Neural cell (in vitro differentiated cells): ENCODE measurements at regions not wholly inside any gene's neighbourhood (a gene's known extent, or its start where the extent isn't known, plus 50 kb on each side); places are given as distances from the start of the nearest gene placed in this dataset.

Experiments
- H2AFZ ChIP-seq: fragments of 200-600, 300-800 bp; sonication (generic), shearing (Covaris generic); 2 replicates; pipeline ENCODE4 v1.6.0; 2014; ENCODE audit warnings: low read depth, mild to moderate bottlenecking, antibody characterized with exemption, low read length, moderate library complexity
- H3F3A ChIP-seq: fragments of 200-600 bp; shearing (Covaris generic); 2 replicates; pipeline ENCODE4 v1.6.1; 2016; ENCODE audit warnings: mild to moderate bottlenecking, moderate library complexity, mixed read lengths, antibody characterized with exemption, low read length; ENCODE audit not compliant: insufficient read depth, poor library complexity, severe bottlenecking
- H3K27ac ChIP-seq: fragments of 200-600, 300-800 bp; sonication (generic), shearing (Covaris generic); 2 replicates; pipeline ENCODE4 v1.5.1; 2014; ENCODE audit warnings: mild to moderate bottlenecking, low read length, moderate library complexity
- H3K27me3 ChIP-seq: fragments of 300-800, 200-600 bp; sonication (generic), shearing (Covaris generic); 2 replicates; pipeline ENCODE4 v1.6.0; 2014; ENCODE audit warnings: mild to moderate bottlenecking, low read depth, low read length, moderate library complexity; ENCODE audit not compliant: insufficient read depth
- H3K36me3 ChIP-seq: fragments of 300-800, 200-600 bp; sonication (generic), shearing (Covaris generic); 2 replicates; pipeline ENCODE4 v1.5.1; 2014; ENCODE audit warnings: mild to moderate bottlenecking, antibody characterized with exemption, low read length, moderate library complexity; ENCODE audit not compliant: insufficient read depth
- H3K4me2 ChIP-seq: fragments of 300-800, 200-600 bp; sonication (generic), shearing (Covaris generic); 2 replicates; pipeline ENCODE4 v1.6.0; 2014; ENCODE audit warnings: mild to moderate bottlenecking, low read length
- H3K4me3 ChIP-seq: fragments of 300-800, 200-600 bp; sonication (generic), shearing (Covaris generic); 2 replicates; pipeline ENCODE4 v1.5.1; 2014; ENCODE audit warnings: mild to moderate bottlenecking, low read length, moderate library complexity
- H3K79me2 ChIP-seq: fragments of 200-600 bp; shearing (Covaris generic); replicated peaks from 2 replicates; pipeline ENCODE4 v1.6.0; 2014; ENCODE audit warnings: mild to moderate bottlenecking, low read length, moderate library complexity; ENCODE audit not compliant: insufficient read depth
- H3K9ac ChIP-seq: fragments of 300-800, 200-600 bp; sonication (generic), shearing (Covaris generic); 2 replicates; pipeline ENCODE4 v1.6.1; 2016; ENCODE audit warnings: mild to moderate bottlenecking, low read length, mixed read lengths
- H3K9me2 ChIP-seq: fragments of 200-600 bp; shearing (Covaris generic); 2 replicates; pipeline ENCODE4 v1.6.1; 2016; ENCODE audit warnings: mild to moderate bottlenecking, low read length, mixed read lengths; ENCODE audit not compliant: insufficient read depth
- H3K9me3 ChIP-seq: fragments of 200-600, 300-800 bp; sonication (generic), shearing (Covaris generic); 2 replicates; pipeline ENCODE4 v1.6.1; 2016; ENCODE audit warnings: mild to moderate bottlenecking, mixed run types, low read length, moderate library complexity, mixed read lengths
- H4K20me1 ChIP-seq: fragments of 200-600 bp; shearing (Covaris generic); 2 replicates; pipeline ENCODE4 v1.6.1; 2016; ENCODE audit warnings: mild to moderate bottlenecking, mixed run types; ENCODE audit not compliant: insufficient read depth
- CTCF ChIP-seq: fragments of 450-650 bp; IDR thresholded peaks from 2 replicates; pipeline ENCODE4 v1.5.1; 2014; ENCODE audit warnings: antibody characterized with exemption, mild to moderate bottlenecking, moderate library complexity; ENCODE audit not compliant: poor library complexity, severe bottlenecking
- EP300 ChIP-seq: fragments of 450-650 bp; conservative IDR thresholded peaks from 2 replicates; pipeline ENCODE4 v1.6.1; 2014; ENCODE audit warnings: antibody characterized with exemption, mild to moderate bottlenecking, moderate library complexity; ENCODE audit not compliant: poor library complexity, severe bottlenecking
- EZH2 ChIP-seq: fragments of 200-600, 300-800 bp; shearing (Covaris generic), sonication (generic); IDR thresholded peaks from 2 replicates; pipeline ENCODE4 v1.6.1; 2014; ENCODE audit warnings: antibody characterized with exemption, low read length, borderline replicate concordance, mild to moderate bottlenecking; ENCODE audit not compliant: insufficient read depth, poor library complexity, severe bottlenecking
- MXI1 ChIP-seq: fragments of 450-650 bp; conservative IDR thresholded peaks from 2 replicates; pipeline ENCODE4 v1.6.1; 2014; ENCODE audit warnings: antibody characterized with exemption, mild to moderate bottlenecking; ENCODE audit not compliant: poor library complexity, severe bottlenecking
- POLR2AphosphoS5 ChIP-seq: IDR thresholded peaks from 2 replicates; pipeline ENCODE4 v1.6.1; 2012
- RAD21 ChIP-seq: fragments of 450-650 bp; conservative IDR thresholded peaks from 2 replicates; pipeline ENCODE4 v1.6.1; 2014; ENCODE audit warnings: antibody characterized with exemption, mild to moderate bottlenecking, moderate library complexity
- SMC3 ChIP-seq: fragments of 450-650 bp; conservative IDR thresholded peaks from 2 replicates; pipeline ENCODE4 v1.6.1; 2014; ENCODE audit warnings: antibody characterized with exemption, mild to moderate bottlenecking, moderate library complexity; ENCODE audit not compliant: poor library complexity
- TAF1 ChIP-seq: IDR thresholded peaks from 2 replicates; pipeline ENCODE4 v1.6.1; 2012; ENCODE audit warnings: low read depth
- TF ChIP-seq, protein P1 (sequence below): IDR thresholded peaks from 2 replicates; pipeline ENCODE4 v1.6.1; 2012; ENCODE audit warnings: borderline replicate concordance

DNA sequence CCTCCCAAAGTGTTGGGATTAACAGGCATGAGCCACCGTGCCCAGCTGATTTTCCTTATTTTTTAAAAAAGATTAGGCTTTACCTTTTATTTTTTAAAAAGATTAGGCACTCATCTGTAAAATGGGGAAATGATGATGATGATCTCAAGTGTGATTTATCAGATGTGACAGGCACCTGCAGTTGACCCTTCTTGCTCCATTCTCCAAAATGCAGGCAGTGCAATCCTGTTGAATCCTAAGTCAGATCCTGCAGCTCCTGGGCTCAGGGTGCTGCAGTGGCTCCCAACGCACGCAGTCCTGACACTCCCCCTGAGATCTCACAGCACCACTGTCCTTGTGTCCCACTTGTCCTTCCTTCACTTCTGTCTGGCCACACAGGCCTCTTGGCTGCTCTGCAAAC, 257.3 kb upstream of the KAZN start:
- H3K36me3 ChIP-seq: no peaks in the 10 kb centered on the region
- H3K4me2 ChIP-seq: no peak overlapping the region
- H2AFZ ChIP-seq: no peak overlapping the region
- H3K9me2 ChIP-seq: no peaks in the 10 kb centered on the region
- no peak overlapping the region for H3K9ac ChIP-seq
- no peaks in the 10 kb centered on the region for H4K20me1 ChIP-seq
- no peaks in the 10 kb centered on the region for H3K9me3 ChIP-seq
- H3K27me3 ChIP-seq: no peaks in the 10 kb centered on the region
- no peak overlapping the region for H3K4me3 ChIP-seq
- H3F3A ChIP-seq: no peaks in the 10 kb centered on the region
- TF ChIP-seq, protein P1, sequence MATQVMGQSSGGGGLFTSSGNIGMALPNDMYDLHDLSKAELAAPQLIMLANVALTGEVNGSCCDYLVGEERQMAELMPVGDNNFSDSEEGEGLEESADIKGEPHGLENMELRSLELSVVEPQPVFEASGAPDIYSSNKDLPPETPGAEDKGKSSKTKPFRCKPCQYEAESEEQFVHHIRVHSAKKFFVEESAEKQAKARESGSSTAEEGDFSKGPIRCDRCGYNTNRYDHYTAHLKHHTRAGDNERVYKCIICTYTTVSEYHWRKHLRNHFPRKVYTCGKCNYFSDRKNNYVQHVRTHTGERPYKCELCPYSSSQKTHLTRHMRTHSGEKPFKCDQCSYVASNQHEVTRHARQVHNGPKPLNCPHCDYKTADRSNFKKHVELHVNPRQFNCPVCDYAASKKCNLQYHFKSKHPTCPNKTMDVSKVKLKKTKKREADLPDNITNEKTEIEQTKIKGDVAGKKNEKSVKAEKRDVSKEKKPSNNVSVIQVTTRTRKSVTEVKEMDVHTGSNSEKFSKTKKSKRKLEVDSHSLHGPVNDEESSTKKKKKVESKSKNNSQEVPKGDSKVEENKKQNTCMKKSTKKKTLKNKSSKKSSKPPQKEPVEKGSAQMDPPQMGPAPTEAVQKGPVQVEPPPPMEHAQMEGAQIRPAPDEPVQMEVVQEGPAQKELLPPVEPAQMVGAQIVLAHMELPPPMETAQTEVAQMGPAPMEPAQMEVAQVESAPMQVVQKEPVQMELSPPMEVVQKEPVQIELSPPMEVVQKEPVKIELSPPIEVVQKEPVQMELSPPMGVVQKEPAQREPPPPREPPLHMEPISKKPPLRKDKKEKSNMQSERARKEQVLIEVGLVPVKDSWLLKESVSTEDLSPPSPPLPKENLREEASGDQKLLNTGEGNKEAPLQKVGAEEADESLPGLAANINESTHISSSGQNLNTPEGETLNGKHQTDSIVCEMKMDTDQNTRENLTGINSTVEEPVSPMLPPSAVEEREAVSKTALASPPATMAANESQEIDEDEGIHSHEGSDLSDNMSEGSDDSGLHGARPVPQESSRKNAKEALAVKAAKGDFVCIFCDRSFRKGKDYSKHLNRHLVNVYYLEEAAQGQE: no peak
- no peak for TF ChIP-seq SMC3
- no peak for TF ChIP-seq EP300
- TF ChIP-seq RAD21: no peak
- TF ChIP-seq TAF1: no peak
- no peak for TF ChIP-seq CTCF
- TF ChIP-seq EZH2: no peak
- no peak for TF ChIP-seq MXI1
- TF ChIP-seq POLR2AphosphoS5: no peak
- H3K79me2 ChIP-seq: no peaks in the 10 kb centered on the region
- H3K27ac ChIP-seq: no peak overlapping the region

- no peak overlapping the region for H3K27ac ChIP-seq
- no peak overlapping the region for H3K9ac ChIP-seq
- no peaks in the 10 kb centered on the region for H4K20me1 ChIP-seq
- H3F3A ChIP-seq: no peaks in the 10 kb centered on the region
- H3K9me2 ChIP-seq: no peaks in the 10 kb centered on the region
- no peak overlapping the region for H3K4me3 ChIP-seq
- H3K27me3 ChIP-seq: no peaks in the 10 kb centered on the region
- TF ChIP-seq EP300 (no peak), POLR2AphosphoS5 (no peak)
- no peak overlapping the region for H2AFZ ChIP-seq
- H3K79me2 ChIP-seq: no peaks in the 10 kb centered on the region
- no peaks in the 10 kb centered on the region for H3K9me3 ChIP-seq
- H3K36me3 ChIP-seq: no peaks in the 10 kb centered on the region
- no peak overlapping the region for H3K4me2 ChIP-seq
These were observed 252.4 kb upstream of the KAZN start for GRCh38 chr1:14345946-14346550.

DNA sequence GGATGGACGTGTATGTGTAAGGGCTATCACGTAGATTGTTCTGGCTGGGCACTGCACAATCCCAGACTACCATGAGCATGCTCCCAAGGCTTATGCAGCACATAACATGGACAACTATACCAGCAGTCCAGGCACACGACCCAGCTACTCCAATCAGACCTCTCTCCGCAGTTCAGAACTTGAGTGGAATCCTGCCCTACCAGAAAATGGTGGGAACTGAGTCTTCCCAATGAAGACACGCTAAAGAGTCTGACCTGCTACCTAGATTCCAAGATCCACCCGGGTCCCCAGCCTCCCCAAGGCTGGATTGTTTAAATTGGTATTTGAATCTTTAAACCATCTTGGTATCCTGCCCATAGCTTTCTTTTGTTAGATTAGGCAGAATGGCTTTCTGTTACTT, 251.3 kb upstream of the KAZN start:
- no peaks in the 10 kb centered on the region for H3F3A ChIP-seq
- H3K4me3 ChIP-seq: no peak overlapping the region
- H3K27ac ChIP-seq: no peak overlapping the region
- no peaks in the 10 kb centered on the region for H3K36me3 ChIP-seq
- H3K9ac ChIP-seq: no peak overlapping the region
- no peaks in the 10 kb centered on the region for H3K9me3 ChIP-seq
- H3K4me2 ChIP-seq: no peak overlapping the region
- no peaks in the 10 kb centered on the region for H3K79me2 ChIP-seq
- no peak overlapping the region for H2AFZ ChIP-seq
- H3K9me2 ChIP-seq: no peaks in the 10 kb centered on the region
- no peaks in the 10 kb centered on the region for H3K27me3 ChIP-seq
- H4K20me1 ChIP-seq: no peaks in the 10 kb centered on the region
- no peak for TF ChIP-seq EZH2
- no peak for TF ChIP-seq POLR2AphosphoS5
- TF ChIP-seq CTCF: no peak
- no peak for TF ChIP-seq TAF1
